ENCODE measurements at regions not wholly inside any gene's neighbourhood (a gene's known extent, or its start where the extent isn't known, plus 50 kb on each side); places are given as distances from the start of the nearest gene placed in this dataset.

GRCh38 chr13:107339209-107339608 lies 771.3 kb upstream of the ARGLU1 start:
- Histone ChIP-seq H3K27me3 (ENCODE audit: low read depth) (no peaks in the 10 kb centered on the region), H3K27ac (no peak overlapping the region), H3K4me1 (no peaks in the 10 kb centered on the region), H3K9me3 (no peaks in the 10 kb centered on the region), H3K36me3 (no peaks in the 10 kb centered on the region), H3K4me3 (no peak overlapping the region)
- DNase-seq (no peak), ATAC-seq (no peak)
- intact Hi-C loops (cut with DNase I): no loop called here
- TF ChIP-seq CTCF (IDR thresholded peaks at IDR 0.05): no peak

- no peak for DNase-seq
- Histone ChIP-seq H3K27ac (no peak overlapping the region), H3K36me3 (no peaks in the 10 kb centered on the region), H3K4me1 (no peaks in the 10 kb centered on the region), H3K9me3 (no peaks in the 10 kb centered on the region), H3K27me3 (ENCODE audit: low read depth) (no peaks in the 10 kb centered on the region), H3K4me3 (no peak overlapping the region)
- no peak for TF ChIP-seq CTCF (IDR thresholded peaks at IDR 0.05)
- ATAC-seq: no peak
- intact Hi-C loops (cut with DNase I): no loop called here
These were observed 764.3 kb upstream of the ARGLU1 start for GRCh38 chr13:107332188-107332587.

GRCh38 chr13:107331359-107331758 lies 763.4 kb upstream of the ARGLU1 start:
- no peak for DNase-seq
- no peaks in the 10 kb centered on the region for H3K36me3 ChIP-seq
- H3K4me1 ChIP-seq: no peaks in the 10 kb centered on the region
- no peaks in the 10 kb centered on the region for H3K9me3 ChIP-seq
- intact Hi-C loops (cut with DNase I): no loop called here
- no peaks in the 10 kb centered on the region for H3K27me3 ChIP-seq (ENCODE audit: low read depth)
- no peak for TF ChIP-seq CTCF (IDR thresholded peaks at IDR 0.05)
- no peak overlapping the region for H3K4me3 ChIP-seq
- H3K27ac ChIP-seq: no peak overlapping the region
- no peak for ATAC-seq

GRCh38 chr13:107330484-107330883 lies 762.5 kb upstream of the ARGLU1 start:
- TF ChIP-seq CTCF (IDR thresholded peaks at IDR 0.05): no peak
- no peaks in the 10 kb centered on the region for H3K4me1 ChIP-seq
- H3K27me3 ChIP-seq (ENCODE audit: low read depth): no peaks in the 10 kb centered on the region
- no peak for DNase-seq
- no peak overlapping the region for H3K4me3 ChIP-seq
- no peaks in the 10 kb centered on the region for H3K36me3 ChIP-seq
- intact Hi-C loops (cut with DNase I): no loop called here
- ATAC-seq: no peak
- H3K9me3 ChIP-seq: no peaks in the 10 kb centered on the region
- no peak overlapping the region for H3K27ac ChIP-seq

- TF ChIP-seq CTCF (IDR thresholded peaks at IDR 0.05): no peak
- no peak overlapping the region for H3K27ac ChIP-seq
- no peaks in the 10 kb centered on the region for H3K27me3 ChIP-seq (ENCODE audit: low read depth)
- no peaks in the 10 kb centered on the region for H3K4me1 ChIP-seq
- DNase-seq: no peak
- H3K36me3 ChIP-seq: no peaks in the 10 kb centered on the region
- no peaks in the 10 kb centered on the region for H3K9me3 ChIP-seq
- ATAC-seq: no peak
- no peak overlapping the region for H3K4me3 ChIP-seq
- intact Hi-C loops (cut with DNase I): no loop called here
These were observed 762.1 kb upstream of the ARGLU1 start for GRCh38 chr13:107329991-107330390.

All from lower lobe of right lung (tissue), 2 donors.